HG03520 (cell line): ENCODE measurements at regions not wholly inside any gene's neighbourhood (a gene's known extent, or its start where the extent isn't known, plus 50 kb on each side); places are given as distances from the start of the nearest gene placed in this dataset.

Source experiments
- ATAC-seq: cut with Tn5 transposase; IDR thresholded peaks from one replicate; pipeline ENCODE4 v1.9.1; 2021; ENCODE audit warnings: mild to moderate bottlenecking, moderate library complexity; ENCODE audit not compliant: unreplicated experiment

- ATAC-seq = no peak
These were observed 155.4 kb downstream of the ARL4C start for GRCh38 chr2:234341306-234341985.

- no peak for ATAC-seq
These were observed 157.4 kb downstream of the ARL4C start for GRCh38 chr2:234339501-234339900.

GRCh38 chr2:234339011-234339410, 157.9 kb downstream of the ARL4C start:
- ATAC-seq = no peak

DNA sequence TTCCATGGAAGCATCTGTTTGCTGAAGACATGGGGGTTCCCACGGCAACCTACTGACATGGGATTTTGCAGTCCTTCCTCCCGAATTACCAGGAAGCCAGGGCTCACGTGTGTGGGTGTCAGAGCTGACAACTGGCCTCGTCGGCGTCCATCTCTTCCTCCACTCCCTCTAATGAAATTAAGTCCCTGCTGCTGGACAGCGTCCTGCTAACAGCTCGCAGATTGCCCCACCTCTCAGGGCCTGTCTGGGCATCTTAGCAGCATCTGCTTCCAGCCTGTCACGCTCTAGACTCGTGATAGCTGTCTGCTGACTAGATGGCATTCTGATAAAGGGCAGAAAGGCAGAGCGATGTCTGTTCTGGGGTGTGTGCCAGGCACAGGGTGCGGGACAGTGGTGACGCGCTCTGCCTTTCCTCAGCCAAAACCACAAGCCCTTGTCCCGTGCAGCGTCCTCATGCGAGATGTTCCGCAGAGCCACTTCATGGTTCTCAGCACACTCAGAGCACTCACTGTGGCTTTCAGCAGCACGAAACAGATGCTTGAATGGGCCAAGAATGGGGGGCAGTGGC, 161.1 kb downstream of the ARL4C start:
- ATAC-seq = no peak

- ATAC-seq = no peak
These were observed 162.1 kb downstream of the ARL4C start for GRCh38 chr2:234334756-234335155.

- ATAC-seq = no peak
These were observed 162.7 kb downstream of the ARL4C start for GRCh38 chr2:234334151-234334550.

DNA sequence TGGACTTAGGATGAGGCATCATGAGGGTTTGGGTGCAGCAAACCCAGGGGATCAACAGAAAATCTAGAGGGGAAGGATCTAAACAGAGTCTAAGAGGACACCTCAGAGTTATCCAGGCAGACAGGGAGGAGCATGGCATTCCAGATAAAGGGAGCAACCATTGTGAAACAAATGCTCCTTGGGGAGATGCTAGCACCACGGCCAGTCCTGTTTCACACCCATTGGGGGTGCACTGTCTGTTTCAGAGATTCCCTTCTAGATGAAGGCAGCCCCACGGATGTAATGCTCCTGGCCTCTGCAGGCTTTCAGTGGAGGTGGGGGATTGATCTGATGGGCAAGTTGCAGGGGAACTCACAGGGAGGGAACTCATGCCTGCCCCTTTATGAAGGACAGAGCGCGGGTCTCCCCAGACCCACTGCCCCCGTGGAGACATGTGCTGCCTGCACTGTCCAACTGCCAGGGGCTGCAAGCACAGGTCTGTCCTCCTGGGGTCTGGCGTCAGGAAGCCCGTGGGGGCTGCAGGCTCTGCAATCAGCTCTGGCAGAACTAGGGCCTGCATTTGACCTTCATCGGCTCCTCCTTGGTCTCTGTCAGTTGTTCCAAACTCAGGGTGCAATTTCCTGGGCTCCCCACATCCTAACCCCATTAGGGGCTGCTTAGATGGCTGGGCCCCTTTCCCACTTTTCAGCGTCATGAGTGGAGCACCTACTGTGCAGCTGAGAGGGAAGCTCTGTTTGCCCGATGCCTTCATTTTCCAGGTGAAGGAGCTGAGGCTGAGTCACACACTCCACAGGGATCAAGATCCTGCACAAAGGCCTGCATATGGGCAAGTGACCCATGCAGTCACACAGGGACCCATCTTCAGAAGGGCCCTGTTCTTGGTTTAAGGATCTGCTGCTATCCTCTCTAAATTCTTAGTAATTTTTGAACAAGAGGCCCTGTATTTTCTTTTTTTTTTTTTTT, 163.4 kb downstream of the ARL4C start:
- no peak for ATAC-seq

- no peak for ATAC-seq
These were observed 164.9 kb downstream of the ARL4C start for GRCh38 chr2:234331966-234332365.

DNA sequence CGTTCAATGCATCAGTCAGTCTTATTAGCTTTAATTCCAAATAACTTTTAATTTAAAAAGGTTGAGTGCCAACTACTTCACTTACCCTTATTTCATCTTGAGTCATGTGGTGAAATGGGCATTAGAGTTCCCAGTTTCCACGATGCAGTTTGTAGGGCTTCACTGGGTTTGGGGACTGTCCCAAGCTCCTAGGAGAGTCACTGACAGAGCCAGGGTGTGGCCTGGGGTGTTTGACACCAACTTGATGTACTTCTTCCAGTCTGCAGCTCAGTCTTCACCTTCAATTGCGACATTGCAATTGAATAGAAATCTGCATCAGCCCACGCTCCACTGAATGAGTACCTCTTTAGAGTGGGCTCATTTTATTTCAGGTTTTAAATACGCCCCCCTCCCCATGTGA, 165.3 kb downstream of the ARL4C start:
- ATAC-seq = no peak

- no peak for ATAC-seq
These were observed 166.0 kb downstream of the ARL4C start for GRCh38 chr2:234330902-234331301.

DNA sequence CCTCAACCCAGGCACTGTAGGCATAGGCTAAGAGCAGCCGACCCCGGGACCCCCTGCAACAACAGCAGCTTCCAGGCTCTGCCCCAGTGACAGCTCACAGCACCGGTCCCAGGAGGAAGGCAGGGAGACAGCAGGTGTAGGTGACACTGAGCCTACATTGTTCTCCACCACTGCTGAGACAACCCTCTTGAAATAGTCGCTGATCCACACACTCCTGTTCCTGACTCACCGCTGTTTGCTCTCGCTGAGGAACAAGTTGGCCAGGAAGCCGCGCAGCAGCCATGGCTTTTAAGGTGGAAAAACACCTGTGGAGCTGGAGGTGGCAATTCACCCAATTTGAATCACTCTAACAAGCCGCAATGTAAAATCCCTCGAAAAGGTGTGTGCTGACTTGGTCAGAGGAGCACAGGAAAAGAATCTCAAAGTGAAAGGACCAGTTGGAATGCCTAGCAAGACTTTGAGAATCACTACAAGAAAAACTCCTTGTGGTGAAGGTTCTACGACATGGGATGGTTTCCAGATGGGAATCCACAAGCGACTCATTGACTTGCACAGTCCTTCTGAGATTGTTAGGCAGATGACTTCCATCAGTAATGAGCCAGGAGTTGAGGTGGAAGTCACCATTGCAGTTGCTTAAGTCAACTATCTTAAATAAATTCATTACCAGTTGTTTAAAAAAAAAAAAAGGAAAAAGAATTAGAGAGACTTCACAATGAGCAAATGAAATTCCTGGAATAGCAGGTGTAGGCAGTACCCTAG, 167.5 kb downstream of the ARL4C start:
- no peak for ATAC-seq

- ATAC-seq = no peak
These were observed 168.4 kb downstream of the ARL4C start for GRCh38 chr2:234328444-234328990.

DNA sequence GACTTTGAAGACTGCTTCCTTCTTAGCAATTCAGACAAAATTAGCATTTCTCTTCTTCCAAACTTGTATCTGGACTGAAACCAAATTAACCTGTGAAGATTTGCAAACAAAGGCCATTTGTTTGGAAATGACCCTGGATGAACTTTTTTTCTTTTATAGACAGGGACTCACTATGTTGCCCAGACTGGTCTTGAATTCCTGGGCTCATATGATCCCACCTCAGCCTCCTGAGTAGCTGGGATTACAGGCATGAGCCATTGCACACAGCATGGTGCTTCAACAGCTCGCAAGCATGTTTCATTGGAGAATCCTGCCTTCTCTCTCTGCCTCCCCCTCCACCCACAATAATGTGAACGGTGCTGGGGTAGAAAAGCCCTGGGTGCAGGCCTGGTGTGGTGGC, 170.2 kb downstream of the ARL4C start:
- no peak for ATAC-seq

DNA sequence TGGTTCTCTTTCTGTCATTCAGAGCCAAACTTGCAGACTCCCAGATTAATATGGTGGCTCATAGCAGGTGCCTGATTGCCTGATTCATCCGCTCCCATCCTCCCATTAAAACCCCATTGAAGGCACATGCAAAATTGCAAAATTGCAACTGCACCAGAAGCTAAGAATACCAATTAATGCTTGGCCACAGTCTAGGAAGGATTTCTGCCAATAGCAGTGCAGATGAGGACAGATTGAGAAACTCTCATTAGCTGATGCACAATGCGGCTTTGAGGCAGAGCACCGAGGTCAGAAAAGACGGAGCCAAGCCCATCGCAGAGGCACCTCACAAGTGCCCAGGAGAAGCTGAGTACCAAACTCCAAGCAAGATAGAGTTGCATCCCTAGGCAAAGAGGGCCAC, 172.8 kb downstream of the ARL4C start:
- ATAC-seq = no peak

- ATAC-seq = no peak
These were observed 174.0 kb downstream of the ARL4C start for GRCh38 chr2:234322766-234323465.

DNA sequence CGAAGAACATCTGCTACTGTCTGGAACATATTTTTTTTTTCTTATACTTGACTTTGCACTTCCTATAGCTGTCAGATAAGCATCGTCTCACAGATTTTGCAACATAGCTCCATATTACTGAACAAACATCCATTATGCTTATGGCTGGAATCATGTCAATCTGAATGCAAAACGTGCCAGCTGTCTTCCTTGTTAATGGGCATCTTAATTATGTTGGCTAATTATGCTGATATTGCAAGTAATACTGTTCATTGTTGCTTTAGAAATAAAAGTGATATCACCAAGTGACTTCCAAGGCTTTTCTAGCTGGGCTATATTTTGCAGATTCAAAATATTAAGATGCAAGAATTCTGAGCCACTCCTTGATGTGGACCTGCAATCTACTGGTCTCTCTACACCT, 176.8 kb downstream of the ARL4C start:
- ATAC-seq = no peak

- no peak for ATAC-seq
These were observed 178.5 kb downstream of the ARL4C start for GRCh38 chr2:234318361-234318760.

GRCh38 chr2:234313558-234313957, 183.3 kb downstream of the ARL4C start:
- ATAC-seq = no peak

DNA sequence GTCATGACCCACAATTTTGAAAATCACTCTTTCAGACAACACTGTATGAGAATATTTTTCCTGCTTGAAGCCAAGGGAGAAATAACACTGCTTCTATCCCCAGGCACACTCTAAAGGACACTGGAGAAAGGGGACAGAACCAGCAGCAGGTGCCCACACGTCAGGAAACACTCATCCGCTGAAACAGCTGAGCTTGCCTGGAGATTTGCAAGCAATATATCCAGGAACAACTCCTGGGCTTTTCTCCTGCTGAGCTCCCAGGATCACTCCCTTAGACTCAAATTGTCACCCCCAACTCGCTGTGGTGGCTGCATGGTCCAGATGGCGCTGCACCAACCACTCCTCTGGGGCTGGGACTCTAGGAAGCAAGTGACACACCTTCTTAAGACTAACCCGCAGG, 186.7 kb downstream of the ARL4C start:
- ATAC-seq = no peak

DNA sequence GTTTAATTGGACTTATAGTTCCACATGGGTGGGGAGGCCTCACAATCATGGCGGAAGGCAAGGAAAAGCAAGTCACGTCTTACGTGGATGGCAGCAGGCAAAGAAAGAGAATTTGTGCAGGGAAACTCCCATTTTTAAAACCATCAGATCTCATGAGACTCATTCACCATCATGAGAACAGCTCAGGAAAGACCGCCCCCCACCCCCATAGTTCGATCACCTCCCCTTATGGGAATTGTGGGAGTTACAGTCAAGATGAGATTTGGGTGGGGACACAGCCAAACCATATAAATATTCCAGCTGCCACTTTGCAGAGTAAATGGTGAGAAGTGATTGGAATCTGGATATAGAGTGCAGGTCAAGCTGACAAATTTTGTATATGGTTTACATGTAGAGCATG, 187.4 kb downstream of the ARL4C start:
- ATAC-seq = no peak
